ENCODE measurements at regions not wholly inside any gene's neighbourhood (a gene's known extent, or its start where the extent isn't known, plus 50 kb on each side); places are given as distances from the start of the nearest gene placed in this dataset.

DNA sequence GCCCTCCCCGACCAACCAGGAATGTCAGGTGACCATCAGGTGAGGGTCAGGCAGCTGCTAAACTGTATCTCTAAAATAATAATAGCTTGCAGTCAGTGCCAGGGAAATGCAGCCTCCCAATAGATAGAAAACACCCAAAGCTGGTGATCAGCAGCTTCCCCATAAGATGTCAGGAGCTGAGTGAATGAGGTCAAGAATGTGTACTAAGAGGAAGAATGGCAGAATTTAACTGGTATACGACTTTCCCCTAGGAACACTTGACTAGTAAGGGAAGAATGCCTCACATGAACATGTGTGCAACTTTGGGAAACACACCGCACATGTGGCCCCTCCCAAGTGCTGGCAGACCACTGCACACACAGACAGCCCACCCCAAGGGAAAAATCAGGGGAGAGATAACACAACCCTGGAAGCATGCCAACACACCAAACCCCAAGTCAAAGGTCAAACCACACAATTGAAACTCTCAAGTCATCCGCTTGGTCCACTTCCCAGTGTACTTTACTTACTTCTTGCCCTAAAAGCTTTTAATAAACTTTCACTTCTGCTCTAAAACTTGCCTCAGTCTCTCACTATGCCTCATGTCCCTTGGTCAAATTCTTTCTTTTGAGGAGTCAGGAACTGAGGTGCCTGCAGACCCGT is 806.5 kb downstream of the OTOL1 start:
- DNase-seq (ENCODE audit: low read depth in 3 of 3), result no peak

DNA sequence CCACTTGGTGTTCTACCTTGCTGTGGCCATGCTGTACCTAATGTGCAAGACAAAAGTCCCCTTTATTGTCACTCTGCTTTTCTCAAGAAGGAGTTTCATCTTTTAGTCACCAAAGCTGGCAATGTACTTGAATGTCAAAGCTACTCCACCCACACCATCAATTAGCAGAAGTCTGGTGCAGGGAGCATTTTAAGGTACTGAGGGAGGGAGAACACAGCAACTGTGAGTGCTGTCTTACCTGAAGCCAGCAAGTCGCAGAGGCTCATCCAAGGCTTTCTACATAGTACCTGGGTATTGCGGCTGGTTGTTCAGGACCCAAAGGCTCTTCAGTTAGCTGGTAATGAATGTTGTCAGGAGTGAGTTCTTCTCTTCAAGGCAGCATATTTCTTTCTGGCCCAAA is 820.4 kb downstream of the OTOL1 start:
- DNase-seq (ENCODE audit: low read depth in 3 of 3), result no peak

DNA sequence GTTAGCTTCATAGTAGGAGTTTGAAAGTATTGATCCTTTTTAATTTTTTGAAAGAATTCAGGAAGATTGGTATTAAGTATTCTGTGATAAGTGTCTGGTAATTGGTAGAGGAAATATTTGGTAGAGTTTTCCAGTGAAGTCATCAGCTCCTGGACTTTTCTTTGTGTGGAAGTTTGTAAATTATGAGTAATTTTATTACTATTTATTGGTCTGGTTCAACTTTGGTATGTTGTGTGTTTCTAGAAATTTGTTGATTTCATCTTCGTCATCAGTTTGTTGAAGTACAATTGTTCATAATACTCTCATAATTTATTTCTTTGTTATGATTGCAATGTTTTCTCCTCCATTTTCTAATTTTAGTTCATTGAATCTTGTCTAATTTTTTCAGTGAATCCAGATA is 832.0 kb downstream of the OTOL1 start:
- DNase-seq (ENCODE audit: low read depth in 3 of 3), result no peak

DNA sequence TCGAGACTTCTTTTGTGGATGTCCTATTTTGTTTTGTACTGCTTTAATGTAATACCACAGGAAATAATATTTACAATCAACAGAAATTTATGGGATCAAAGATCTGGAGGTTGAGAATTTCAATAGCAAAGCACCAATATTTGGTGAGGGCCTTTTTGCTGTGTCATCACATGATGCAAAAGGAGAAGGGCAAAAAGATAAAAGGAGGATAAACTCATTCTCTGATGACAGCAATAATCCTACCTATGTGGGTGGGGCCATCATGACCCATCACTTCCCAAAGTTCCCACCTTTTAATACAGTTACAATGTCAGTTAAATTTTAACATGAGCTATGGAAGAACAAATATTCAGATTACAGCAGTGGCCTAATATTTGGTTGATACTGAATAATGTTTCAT is 832.9 kb downstream of the OTOL1 start:
- DNase-seq (ENCODE audit: low read depth in 3 of 3), result no peak

DNA sequence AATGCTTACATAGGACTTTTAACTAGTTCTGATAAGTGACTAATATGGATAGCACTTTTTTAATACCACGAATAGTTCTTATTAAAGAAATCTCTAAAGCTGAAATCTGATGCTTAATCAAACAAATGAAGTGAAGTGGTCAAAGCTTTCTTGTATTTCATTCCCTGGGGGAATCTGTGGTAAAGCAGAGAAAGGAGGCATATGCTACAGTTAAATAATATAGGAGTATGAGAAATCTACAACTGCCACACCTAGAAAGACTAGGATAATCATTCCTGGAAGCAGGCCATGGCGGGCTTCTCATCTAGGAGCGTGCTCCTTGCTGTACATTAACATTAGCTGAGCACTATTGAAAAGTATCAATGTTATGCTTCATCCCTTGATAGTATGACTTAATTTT is 835.7 kb downstream of the OTOL1 start:
- no peak for DNase-seq (ENCODE audit: low read depth in 3 of 3)

DNA sequence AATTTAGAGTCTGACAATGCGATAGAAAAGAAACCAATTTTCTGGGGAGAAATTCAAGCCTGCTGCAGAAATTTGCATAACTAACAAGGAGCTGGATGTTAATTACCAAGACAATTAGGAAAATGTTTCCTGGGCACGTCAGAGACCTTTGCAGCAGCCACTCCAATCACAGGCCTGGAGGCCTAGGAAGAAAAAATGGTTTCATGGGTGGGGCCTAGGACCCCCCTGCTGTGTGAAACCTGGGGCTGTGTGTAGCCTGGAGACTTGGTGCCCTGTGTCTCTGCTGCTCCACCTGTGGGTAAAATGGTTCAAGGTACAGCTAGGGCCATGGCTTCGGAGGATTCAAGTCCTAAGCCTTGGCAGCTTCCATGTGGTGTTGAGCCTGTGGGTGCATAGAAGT is 837.9 kb downstream of the OTOL1 start:
- DNase-seq (ENCODE audit: low read depth in 3 of 3), result no peak

DNA sequence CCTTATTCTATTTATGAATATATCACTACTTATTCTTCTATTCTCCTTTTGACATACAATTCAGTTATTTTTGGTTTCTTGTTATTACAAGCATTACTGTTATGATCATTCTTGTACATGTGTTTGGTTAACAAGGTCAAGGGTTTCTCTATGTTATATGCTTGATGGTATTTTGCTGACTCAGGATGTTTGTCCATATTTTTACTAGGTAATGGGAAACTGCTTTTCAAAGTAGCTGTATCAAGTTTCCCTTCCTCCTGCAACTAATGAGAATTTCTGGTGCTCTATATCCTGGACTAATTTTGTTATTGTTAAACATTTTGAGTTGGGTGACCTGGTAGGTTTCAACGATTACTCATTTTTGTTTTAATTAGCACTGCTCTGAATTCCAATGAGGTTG is 841.0 kb downstream of the OTOL1 start:
- DNase-seq (ENCODE audit: low read depth in 3 of 3), result no peak

DNA sequence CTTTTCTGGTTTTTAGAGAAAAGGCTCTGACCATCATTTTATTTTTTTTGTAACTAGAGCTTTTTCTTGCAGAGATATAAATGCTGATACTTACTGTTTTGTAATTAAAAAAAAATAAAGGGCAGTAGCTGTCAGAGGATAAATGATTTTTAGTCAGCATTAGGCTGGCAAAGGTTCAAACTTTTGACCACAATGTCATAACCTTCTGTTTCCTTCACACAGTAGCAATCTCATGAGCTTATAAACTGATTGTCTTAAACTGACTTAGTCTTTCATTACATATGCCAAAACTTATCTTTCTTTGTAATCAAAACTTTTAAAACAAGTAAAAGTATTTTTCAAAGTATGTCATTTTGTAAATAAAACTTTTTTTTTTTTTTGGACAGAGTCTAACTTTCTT is 841.9 kb downstream of the OTOL1 start:
- DNase-seq (ENCODE audit: low read depth in 3 of 3), result no peak

DNA sequence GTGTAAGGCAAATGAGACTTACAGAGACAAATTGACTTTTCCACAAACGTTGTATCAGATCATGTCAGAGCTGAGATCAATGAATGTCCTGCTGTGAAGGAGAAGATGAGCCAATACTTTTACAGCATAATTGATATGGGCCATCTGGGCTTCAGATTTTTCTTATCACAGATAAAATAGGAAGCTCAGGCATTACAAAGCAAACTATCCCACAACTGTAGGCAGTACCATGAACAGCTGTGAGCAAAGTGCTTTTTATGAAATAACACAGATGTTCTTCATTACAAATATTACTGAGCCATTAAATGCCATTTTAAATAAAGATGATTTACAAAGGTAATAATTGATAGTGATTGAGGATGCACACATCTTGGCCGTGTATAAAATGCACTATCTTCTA is 852.3 kb downstream of the OTOL1 start:
- no peak for DNase-seq (ENCODE audit: low read depth in 3 of 3)

DNA sequence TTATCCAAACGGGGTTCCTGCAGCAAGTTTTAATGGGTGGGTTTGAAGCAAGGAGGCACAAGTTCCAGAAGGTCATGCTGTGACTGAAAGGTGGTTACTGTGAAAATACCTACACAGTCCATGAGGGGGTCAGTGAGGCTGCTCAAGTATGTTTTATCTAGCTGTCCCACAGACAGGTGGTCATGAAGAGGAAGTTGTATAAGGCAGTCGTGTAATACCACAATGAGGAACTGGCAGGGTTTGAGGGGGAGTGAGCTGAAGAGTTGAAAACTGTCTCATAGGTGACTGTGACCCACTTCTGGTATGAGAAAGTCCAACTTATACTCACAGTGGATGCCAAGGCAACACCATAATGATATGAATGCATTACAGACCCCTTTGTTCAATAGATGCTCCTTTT is 856.8 kb downstream of the OTOL1 start:
- DNase-seq (ENCODE audit: low read depth in 3 of 3), result no peak

DNA sequence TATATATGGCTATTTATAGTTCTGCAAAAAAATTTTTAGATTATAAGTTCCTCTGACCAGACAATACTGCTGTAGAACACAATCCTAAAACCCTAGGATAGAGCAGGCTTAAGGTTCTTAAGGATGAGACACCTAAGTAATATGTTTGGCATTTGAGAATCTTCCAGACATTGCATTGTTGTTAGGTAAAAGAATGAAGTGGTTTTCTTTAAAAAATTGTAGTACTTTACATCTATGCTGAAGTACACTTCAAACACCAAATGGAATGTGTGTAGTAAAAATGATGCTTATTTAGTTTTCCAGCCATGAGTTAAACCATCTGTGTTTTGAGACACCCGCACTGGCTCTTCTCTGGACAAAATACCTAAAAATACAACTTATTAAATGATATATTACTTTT is 857.7 kb downstream of the OTOL1 start:
- DNase-seq (ENCODE audit: low read depth in 3 of 3), result no peak

DNA sequence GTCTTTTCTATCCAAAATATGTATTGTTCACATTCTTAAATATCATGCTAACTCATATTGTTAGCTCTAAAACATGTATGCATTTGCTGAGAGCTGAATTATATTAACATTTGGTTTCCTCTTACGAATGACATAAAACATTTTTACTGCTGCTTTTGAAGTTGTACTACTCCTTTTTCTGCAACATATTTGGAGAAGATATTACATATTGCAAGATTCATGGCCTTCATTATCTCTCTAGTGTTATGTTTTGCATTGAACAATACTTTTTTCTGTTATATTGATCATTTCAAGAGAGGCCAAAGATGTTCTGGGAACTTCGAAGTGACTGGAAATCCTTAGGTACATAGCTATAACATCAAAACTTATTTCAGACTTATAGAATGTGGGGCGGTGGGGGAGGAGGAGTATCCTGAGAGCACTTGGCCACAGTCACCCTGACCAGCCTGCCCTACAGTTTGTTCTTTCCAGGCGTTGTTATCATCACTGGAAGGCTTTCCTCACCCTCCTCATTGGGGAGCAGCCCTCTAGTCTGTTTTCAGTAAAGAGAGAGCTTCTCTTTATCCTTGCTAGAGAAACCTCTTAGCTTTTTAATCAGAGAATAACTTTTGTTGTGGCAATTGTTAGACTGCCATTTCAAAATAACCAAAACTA is 868.6 kb downstream of the OTOL1 start:
- no peak for DNase-seq (ENCODE audit: low read depth in 3 of 3)

DNA sequence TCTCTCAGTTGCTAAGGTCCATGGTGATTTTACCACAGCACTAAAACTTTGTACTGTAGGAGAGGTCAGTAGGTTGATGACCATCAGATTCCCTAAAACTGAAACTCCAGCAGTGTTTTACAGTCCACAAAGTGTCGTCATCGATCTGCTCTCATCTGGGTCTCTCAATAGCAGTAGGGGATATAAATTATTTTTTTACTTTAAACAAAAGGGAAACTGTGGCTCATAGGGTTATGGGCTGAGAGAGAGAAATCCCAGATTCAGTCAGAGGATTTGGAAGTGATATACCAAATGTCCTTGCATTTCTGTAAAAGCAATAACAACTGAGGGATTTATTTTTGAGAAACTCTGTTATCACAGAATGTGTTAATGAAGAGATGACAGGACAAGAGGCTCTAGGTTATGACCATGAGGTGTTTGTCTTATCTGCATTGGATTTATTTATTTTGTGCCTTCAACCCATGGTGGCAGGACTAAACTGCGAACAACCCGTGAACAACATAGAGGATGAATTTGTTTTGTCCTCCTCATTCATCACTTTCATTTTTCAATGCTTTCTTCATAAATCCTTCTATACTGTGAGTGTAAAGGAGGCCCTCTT is 869.7 kb downstream of the OTOL1 start:
- no peak for DNase-seq (ENCODE audit: low read depth in 3 of 3)

DNA sequence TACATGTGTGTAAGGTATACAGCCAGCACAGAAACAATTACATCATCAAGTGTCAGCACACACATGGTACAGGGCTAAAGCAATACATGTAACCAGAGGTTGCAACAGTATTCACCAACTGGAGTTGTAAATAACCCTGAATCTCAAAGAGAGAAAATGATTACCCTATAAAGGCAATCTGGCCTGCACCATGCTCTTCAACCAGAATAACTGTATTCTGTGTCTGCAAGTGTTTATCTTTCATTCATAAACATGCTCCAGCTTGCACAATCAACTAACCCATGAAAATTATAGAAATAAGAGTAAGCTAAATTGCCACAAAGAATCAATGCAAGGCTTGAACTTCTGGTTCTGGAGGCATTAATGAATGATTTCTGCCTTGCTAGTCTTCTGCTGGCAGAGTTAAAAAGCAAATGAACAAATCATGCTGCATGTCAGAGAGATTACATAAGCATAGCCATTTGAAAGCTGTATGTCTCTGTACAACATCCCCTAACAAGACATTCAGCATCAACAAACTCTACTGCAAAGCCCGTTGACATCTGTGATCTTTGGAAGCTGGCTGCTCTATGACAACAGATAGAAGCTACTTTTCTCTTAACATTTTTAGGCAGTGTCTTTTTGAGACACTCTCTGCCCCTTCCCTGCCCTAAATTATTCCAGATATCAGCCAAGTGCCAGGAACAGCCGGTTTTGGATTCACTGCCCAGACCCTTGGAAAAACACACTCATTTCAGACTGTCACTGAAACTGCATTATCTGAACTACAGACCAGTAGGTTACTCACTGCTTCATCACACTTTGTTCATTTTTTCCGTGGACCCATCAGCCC is 871.0 kb downstream of the OTOL1 start:
- DNase-seq (ENCODE audit: low read depth in 3 of 3), result no peak

DNA sequence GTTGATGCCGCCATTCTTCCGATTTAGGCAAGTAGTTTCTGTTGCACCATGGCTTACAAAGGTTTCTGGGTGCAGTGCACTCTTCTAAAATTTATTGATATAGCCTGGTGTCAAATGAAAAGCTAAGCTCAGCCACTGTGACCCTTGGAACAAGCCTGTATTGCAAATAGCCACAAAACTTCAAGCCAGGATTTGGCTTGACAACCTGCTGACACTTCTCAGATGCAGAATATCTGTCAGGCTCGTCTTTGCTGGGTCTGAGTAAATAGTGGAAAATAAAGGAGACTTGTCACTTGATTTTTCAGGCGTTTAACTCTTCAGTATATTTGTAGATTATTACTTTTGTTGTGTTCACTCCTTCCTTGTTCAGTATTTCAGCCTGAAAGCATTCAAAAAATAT is 871.8 kb downstream of the OTOL1 start:
- no peak for DNase-seq (ENCODE audit: low read depth in 3 of 3)

DNA sequence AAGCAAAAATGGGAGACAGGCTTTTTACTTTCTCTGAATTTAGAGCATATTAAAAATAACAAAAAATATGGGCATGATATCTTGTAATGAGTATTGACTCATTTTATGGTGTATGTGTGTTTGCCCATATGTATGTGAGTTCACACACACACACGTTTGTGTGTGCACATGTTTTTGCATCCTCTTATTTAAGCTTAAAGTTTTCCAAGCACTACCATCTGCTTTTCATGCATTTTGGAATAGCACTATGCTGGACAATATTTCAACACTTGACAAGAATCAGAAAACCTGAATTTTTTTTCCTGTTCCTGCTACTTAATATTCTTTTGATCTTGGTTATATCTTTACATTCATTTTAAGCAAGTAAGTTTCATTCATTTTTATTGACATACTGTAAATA is 872.7 kb downstream of the OTOL1 start:
- no peak for DNase-seq (ENCODE audit: low read depth in 3 of 3)

DNA sequence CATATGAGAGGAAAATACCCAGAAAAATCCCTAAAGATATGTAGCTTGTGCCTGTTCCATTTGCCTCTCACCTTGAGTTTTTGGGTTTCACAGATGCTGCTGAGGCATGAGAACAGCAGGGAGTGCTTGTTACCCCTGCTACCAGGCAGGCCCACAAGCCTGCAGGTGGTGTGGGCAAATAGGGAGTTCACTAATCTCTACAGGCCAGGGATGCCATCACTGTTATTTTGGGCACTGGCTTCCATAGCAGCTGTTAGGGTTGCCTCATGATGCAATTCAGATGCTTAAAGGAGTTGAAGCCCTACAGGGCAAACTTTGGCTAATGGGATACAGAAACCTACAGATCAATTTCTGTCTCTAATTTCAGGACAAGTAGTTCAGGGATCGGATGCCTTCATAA is 873.5 kb downstream of the OTOL1 start:
- no peak for DNase-seq (ENCODE audit: low read depth in 3 of 3)

DNA sequence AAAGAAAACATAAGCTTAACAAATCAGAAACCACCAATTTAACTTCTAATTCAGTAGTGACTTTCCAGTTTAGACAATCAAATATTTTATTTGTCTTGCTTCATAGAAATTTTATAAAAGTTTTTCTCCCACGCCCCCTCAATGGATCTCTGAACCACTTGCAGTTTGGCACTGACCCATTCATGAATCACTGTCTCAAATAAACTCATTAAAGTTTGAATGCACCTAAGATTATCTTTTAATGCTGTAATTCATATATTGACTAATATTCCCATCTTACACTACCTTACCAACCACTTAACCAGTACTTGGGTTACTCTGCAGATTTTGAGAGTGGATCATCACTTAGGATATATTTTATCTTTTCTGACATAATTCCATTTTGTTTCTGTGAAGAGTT is 880.2 kb downstream of the OTOL1 start:
- DNase-seq (ENCODE audit: low read depth in 3 of 3), result no peak

DNA sequence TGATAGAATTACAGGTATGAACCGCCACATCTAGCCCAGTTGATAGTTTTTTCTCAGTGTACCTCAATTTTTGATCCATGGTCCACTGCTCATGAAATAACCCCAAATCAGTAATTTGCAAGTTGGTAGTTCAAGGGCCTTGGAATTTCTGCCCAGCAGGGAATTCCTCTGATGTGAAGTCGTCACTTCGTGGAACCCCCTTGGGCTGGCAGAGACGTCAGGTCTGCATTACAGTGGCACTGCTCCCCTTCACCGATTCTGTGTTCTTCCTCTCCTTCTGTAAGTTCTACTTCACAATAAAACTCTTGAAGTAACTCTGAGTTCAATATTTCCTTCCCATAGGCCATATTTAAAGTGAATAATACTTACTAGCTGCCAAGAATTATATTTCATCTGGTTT is 881.0 kb downstream of the OTOL1 start:
- no peak for DNase-seq (ENCODE audit: low read depth in 3 of 3)

DNA sequence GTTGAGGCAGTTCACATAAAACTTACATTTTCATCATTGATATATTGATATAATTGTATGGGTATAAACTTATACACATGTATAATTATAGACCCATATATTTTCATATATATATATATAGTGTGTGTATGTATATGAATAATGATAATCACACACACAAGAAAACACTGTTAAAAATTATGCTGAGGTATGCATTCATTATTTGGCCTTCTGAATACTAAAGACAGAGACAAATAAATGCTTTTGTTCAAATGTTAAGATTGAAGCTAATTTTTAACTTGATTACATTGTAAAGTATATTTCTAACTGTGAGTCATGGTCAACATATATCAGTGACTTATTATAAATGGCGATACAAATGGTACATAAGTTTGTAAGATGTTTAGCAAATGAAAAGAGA is 888.8 kb downstream of the OTOL1 start:
- DNase-seq (ENCODE audit: low read depth in 3 of 3), result no peak

DNA sequence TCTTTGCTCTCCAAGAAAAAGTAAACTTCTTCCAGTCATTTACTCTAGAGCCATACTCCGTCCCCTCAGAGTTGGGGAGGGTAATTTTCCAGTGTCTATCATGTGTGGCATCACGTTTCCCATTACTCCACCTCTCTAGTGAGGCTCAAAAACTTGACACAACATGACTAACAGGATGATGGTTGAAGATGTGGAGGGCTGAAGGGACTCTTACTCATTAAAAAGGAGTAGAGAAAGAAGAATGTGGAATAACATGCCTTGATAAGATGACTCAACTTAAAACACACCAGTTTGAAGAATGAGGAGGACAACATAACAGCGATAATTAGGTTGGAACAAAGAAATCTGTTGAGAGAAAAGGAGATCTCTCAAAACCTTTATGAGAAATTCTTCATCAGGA is 894.3 kb downstream of the OTOL1 start:
- no peak for DNase-seq (ENCODE audit: low read depth in 3 of 3)

DNA sequence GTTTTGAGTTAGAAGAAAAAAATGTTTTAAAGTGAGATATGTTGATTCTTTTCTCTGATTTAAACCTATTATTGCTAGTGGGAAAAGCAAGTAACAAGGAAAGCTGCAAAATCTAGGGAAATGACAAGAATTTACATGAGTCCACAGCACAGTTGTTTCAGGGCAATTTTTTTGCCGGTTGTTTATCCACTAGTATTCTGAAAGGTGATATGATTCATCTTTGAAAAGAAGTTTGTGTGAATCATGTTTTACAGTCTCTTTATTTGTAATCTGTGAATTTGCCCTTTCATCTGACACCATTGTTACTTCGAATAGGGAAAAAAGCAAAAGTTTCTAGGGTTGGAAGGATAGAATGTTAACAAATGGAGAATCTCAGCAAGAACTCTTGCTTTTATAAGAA is 894.7 kb downstream of the OTOL1 start:
- DNase-seq (ENCODE audit: low read depth in 3 of 3), result no peak

DNA sequence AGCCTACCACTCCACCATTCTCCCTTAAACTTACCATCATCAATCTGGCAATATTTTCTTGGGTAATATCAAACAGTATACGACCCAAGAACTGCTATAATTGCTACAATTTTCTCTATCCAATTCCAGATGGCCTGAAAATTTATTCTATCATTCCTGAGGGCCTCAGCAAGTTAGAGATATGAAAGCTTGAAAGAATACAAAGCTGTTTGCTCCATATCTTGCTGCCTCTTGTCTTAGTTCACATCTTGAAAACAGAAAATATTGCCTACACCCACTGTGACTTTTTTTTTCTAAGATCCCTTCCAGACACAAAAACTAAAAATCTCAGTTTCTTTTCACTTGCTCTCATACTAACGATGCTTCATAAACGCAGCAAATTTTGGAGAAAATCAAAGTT is 898.9 kb downstream of the OTOL1 start:
- no peak for DNase-seq (ENCODE audit: low read depth in 3 of 3)
